GM10266 (cell line): ENCODE measurements at regions not wholly inside any gene's neighbourhood (a gene's known extent, or its start where the extent isn't known, plus 50 kb on each side); places are given as distances from the start of the nearest gene placed in this dataset.

Source experiments
- DNase-seq: peaks from one replicate; pipeline ENCODE4 v3.0.0; 2012; ENCODE audit errors: extremely low spot score
- CTCF ChIP-seq: IDR thresholded peaks from 2 replicates; pipeline ENCODE4 v1.5.1; 2012; ENCODE audit warnings: mild to moderate bottlenecking, low read depth; ENCODE audit not compliant: control insufficient read depth, insufficient read depth; ENCODE audit errors: missing control alignments

DNA sequence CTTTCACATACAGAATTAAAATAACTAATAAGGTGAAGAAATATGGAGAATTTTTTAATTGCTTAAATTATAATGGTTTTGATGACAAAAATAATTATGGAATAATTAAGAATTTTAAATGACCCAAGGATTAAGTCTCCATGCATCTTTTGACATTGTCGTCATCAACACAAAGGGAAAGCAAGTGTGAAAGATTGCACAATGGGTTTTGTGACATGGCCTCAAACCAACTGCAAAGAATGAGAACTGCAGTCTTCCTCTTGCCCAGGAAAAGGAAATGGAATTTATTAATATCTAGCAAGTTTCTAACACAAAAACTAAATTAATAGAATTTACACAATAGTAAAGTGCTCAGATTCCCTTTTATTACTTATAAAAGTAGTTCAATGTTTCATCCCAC is 329.1 kb upstream of the PKDCC start:
- DNase-seq = no peak
- no peak for TF ChIP-seq CTCF

DNA sequence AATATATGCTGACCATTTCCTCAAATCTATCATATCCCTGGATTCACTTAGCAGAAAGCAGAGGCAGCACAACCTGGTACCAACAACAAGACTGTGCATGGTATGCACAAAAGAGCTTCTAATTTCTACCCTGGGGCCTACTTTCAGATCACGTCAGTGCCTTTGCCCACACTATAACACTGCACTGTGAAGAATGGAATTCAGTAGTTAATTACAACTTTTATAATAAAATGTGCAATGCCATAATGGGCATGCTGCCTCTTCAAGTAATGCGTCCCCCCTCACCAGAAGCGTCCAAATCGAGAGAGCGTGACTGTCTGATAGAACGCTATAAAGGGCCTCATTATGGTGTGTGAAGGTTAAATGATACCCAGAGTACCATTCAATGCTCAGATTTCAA is 328.1 kb upstream of the PKDCC start:
- no peak for TF ChIP-seq CTCF
- no peak for DNase-seq

GRCh38 chr2:41720331-41721251 is 327.2 kb upstream of the PKDCC start:
- DNase-seq = no peak
- no peak for TF ChIP-seq CTCF

DNA sequence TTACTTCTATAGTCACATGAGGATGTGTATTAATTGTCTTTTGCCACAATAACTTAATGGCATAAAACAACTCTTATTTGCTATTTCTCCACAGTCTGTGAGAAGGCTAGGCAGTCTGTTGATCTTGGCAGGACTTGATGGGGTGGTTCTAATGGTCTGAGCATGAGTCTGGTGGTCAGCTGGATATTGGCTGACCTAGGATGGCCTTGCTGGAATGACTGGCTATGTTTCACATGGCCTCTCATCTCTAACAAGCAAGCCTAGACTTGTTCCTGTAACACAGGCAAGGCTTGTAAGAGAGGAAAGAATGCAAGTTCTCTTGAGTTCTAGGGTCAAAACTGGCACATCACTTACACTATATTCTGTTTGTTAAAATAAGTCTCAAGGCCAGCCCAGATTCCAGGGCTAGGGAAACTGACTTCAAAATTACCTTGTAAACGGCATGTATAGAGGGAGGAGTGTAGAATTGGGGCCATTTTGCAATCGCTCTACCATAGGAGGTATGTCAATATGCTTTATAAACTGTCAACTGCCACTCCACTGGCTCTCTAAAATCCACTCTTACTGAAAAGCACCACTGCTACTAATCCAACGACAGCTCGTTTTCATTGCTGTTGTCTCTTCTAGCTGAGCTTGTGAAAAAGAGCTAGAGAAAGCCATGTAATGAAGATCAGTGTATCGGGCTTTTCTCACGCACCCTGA is 325.0 kb upstream of the PKDCC start:
- TF ChIP-seq CTCF = no peak
- no peak for DNase-seq

DNA sequence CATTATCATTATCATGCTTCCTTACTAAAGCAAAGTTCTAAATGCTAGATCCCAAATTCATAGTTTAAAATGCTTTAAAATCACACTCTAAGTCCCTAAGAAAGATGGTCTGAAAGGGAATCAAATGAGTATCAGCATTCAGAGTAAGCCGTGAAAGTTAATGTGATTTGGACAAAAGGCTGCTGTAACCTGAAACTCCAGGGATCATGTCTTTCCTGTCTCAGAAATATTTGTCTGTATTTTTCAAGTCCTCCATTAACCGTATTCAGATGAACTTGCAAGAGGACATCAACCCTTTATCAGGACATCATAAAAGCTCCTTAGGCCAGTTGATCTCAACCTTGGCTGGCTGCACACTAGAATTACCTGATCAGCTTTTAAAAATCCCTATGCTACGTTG is 324.3 kb upstream of the PKDCC start:
- no peak for TF ChIP-seq CTCF
- no peak for DNase-seq

- DNase-seq = no peak
- TF ChIP-seq CTCF = no peak
Measured at GRCh38 chr2:41724465-41724864, 323.4 kb upstream of the PKDCC start.

- TF ChIP-seq CTCF = no peak
Measured at GRCh38 chr2:41725901-41726300, 321.9 kb upstream of the PKDCC start.

More at GRCh38 chr2:41725901-41726300, 321.9 kb upstream of the PKDCC start:
- no peak for DNase-seq
